Gastrocnemius medialis (tissue), 4 donors: ENCODE measurements at regions not wholly inside any gene's neighbourhood (a gene's known extent, or its start where the extent isn't known, plus 50 kb on each side); places are given as distances from the start of the nearest gene placed in this dataset.

ENCODE experiments used
- CTCF ChIP-seq, 5 experiments: fragments of 450-650 bp in 3 of 5; fragments of 200-600 bp in 2 of 5; sonication (generic) in 2 of 5; IDR thresholded peaks in 4 of 5; conservative IDR thresholded peaks in 1 of 5; 1 replicate in 4 of 5; 2 replicates in 1 of 5; pipeline ENCODE4 v1.5.1; 2016 to 2019; ENCODE audit warnings: antibody characterized with exemption in 5 of 5, mild to moderate bottlenecking in 3 of 5, moderate library complexity in 3 of 5
- POLR2A ChIP-seq, 2 donors: fragments of 450-650 bp; IDR thresholded peaks; one replicate each; pipeline ENCODE4 v1.6.1; 2017; ENCODE audit warnings: antibody characterized with exemption in 2 of 2, mild to moderate bottlenecking in 2 of 2, moderate library complexity in 2 of 2

GRCh38 chr1:189206617-189207016 lies 1271.0 kb downstream of the BRINP3 start:
- TF ChIP-seq CTCF (IDR thresholded peaks at IDR 0.05 in 4 of 5, conservative IDR thresholded peaks at IDR 0.05 in 1 of 5) (no peak), POLR2A (IDR thresholded peaks at IDR 0.05) (no peak)
